Endometrial microvascular endothelial cells (primary cell): ENCODE measurements at regions not wholly inside any gene's neighbourhood (a gene's known extent, or its start where the extent isn't known, plus 50 kb on each side); places are given as distances from the start of the nearest gene placed in this dataset.
"Not testable (repeated sequence)": the region's sequence is repeated elsewhere in the genome, so short reads cannot be mapped to it uniquely, and the experiment has no call there.

Experiments used
- in situ Hi-C: cut with HindIII; loops from 2 replicates; pipeline ENCODE4 v1.10.0; 2017; ENCODE audit warnings: low sequenced_read_pairs, low pct_unique_long_range_greater_than_20kb; ENCODE audit errors: inconsistent ontology term

DNA sequence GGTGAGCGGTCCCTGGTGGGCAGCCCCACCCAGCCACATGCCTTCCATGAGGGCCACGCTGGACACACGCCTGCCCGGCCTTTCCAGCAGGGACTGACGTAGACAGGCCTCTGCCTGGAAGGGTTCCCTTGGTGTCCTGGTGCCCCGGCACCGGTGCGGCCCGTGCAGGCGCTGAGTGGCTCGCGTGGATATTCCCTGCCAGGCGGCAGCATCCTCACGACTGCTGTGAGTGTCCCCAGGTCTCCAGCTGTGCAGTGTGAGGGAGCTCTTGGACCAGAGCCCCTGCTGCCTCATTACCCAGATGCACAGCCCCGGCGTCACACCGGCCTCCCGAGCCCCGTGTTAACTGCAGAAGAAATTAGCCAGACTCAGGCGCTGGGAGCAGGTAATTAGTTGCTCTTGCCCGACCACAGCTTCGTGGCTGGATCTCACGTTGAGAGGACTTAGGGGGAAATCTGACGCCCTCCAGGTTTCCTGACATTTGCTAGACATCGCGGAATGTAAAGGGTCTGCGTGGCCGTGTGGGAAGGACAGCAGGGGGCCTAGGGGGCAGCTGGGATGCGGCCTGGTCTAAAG is 1196.3 kb downstream of the BRD1 start:
- in situ Hi-C loops, result no loop called here

DNA sequence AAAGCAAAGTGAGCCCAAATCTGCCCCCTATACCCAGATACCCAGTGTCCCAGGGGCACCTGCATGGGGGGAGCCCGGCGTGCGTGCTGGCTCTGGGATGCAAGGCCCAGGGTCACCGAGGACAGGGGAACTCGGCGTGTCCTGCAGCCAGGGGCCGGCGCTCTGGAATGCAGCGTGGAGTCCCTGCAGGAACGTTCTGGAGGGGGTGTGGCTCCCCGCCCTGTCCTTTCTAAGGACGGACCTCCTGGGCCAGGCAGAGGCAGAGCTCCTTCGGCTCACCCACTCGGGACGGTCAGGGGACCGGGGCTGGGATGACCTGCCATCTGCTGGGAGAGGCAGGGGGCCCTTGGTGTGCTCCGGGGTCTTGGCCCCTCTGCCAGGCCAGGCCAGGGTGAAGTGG is 1196.8 kb downstream of the BRD1 start:
- in situ Hi-C loops, result no loop called here

- in situ Hi-C loops, result no loop called here
These were observed 1197.3 kb downstream of the BRD1 start for GRCh38 chr22:48630433-48630754.

DNA sequence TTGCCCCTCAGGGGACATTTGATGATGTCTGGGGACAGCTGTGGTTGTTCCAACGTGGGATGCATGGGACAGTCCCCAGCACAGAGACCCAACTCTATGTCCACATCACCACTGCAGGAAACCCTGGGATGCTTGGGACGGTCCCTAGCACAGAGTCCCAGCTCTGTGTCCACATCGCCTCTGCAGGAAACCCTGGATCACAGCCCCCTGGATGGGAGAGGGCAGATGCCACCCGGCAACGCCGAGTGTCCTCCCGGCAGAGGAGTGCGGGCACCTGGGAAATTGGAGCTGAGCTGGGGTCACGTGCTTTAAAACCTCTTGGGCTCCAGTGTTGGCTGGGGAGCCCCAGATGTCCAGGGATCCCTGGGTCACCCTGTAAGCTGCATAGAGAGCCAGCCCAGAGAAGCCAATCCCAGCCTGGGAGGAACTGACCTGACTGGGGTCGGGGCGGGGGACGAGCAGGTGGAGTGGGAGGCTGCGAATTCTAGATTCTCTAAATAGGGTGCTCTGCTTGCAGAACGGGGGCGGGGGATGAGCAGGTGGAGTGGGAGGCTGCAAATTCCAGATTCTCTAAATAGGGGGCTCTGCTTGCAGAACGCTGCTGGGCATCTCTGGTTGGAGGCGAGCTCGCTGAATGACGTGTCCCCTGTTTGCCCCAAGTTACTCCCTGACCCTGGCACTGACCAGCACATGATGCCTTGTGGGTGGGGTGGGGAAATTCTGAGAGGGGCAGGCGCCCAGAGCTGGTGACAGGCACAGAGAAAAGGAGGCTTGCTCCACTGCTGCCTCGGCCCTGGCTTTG is 1197.8 kb downstream of the BRD1 start:
- in situ Hi-C loops, result no loop called here

DNA sequence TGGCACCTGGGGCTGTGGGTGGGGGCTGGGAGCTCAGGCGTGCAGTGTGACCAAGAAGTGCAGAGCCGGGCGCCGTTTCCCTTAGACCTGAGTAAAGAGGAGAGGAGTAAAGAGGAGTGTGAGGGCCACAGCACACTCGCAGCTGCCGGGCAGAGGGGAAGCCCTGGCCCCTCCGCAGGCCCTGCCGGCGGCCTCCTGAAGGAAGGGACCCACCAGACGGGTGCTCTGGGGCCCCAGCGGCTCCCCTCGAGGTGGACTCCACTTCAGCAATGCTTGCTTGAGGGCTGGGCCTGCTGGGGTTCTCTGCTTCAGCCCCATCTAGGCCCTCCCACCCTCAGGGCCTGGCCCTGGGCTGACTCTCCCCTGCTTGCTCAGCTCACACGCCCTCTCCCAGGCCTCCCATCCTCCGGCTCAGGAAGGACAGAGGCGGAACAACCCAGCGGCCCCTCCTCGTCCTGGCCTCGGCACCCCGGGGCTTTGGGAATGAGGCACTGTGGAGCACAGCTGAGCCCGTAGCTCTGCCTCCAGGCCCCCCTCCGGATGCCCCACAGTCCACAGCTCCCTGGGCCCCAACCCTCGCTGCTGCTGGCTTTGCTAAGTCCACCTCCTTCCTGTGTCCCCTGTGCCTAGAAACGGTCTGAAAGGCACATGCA is 1198.7 kb downstream of the BRD1 start:
- in situ Hi-C loops, result no loop called here

DNA sequence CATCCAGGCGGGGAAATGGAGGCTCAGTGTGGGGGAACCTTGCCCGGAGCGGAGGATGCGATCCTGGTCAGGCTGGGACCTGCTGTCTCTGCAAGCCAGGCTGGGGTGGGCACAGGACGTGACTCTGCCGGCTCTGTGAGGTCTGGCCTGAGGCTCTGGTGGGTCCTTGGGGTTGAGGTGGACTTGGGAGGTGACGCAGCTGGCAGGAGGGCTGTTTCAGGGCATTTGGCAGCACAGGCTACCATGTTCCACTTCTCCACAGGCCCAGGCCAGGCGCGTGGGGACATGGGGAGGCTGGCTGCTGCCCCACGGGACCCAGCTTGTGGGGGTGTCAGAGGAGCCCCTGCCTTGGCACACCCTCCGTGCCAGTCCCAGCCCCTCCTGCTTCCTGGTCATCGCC is 1199.7 kb downstream of the BRD1 start:
- in situ Hi-C loops, result no loop called here

GRCh38 chr22:48627203-48627602 is 1200.5 kb downstream of the BRD1 start:
- in situ Hi-C loops, result no loop called here

DNA sequence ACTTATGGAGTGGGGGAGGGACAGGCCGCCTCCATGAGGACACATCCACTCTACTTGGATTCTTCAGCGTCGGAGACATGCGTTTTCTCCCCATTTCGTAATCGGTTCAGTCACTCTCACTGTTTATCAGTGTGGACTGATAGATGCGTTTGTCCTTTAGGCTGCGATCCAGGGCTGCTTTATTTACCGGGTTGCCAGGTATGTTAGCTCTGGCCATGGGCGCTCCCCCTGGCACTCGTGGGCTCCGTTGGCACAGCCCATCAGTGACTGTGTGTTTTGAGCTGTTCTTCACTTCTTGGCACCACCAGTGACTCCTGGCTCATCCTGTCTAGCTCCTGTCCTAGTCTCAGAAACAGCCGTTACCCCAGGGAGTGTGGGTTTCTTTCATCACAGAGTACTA is 1203.3 kb downstream of the BRD1 start:
- in situ Hi-C loops, result no loop called here

DNA sequence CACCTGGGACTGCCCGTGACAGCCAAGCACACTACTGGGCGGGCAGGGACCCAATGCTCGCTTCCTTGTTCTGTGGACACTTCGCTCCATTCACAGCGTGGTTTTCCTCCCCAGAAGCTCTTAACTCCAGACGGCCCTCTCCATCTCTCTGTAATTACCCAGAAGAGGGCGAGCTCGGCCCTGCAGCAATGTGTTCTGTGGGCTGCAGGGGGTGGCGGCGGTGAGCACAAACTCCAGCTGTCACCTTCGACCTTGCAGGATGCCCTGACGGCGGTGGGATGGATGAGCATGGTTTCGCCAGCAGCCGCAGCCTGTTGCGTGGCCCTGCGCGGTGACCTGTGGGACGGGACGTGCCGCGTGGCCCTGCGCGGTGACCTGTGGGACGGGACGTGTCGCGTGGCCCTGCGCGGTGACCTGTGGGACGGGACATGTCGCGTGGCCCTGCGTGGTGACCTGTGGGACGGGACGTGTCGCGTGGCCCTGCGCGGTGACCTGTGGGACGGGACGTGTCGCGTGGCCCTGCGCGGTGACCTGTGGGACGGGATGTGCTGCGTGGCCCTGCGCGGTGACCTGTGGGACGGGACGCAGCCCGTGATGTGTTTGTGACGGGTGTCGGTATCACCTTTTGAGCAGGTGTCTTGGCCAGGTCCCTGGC is 1204.7 kb downstream of the BRD1 start:
- in situ Hi-C loops, result no loop called here

DNA sequence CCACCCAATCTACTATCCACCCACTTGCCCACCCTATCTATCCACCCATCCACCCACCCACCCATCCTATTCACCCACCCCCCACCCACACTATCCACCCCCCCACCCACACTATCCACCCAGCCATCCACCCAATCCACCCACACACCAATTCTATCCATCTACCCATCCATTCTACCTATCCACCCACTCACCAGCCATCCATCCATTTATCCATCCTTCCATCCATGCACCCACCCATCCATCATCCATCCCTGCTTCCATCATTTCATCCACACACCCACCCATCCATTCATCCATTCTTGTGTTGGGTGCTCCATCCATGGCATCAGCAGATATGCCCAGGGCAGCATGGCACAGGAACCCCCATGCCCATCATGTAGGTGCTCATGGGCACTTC is 1206.6 kb downstream of the BRD1 start:
- in situ Hi-C loops, result no loop called here

GRCh38 chr22:48620460-48620859 is 1207.2 kb downstream of the BRD1 start:
- in situ Hi-C loops, result not testable (repeated sequence)

DNA sequence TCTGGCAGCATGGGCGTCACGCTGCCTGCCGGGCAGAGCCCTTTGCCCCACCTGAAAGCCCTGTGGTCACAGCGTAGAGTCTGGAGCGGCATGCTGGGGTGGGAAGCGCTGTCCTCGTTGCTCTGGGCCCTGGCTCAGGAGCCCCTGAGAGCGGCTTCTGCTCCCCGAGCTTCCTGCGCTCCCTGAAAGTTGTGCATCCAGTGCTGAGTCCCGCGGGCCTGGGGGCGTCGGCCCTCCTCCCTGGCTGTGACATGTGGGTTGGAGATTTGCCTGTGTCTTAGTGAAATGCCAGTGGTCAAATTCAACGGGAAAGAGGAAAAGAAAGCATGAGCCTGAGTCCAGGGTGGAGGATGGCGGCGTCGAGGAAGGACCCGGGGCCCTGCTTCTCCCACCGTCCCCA is 1208.0 kb downstream of the BRD1 start:
- in situ Hi-C loops, result no loop called here

DNA sequence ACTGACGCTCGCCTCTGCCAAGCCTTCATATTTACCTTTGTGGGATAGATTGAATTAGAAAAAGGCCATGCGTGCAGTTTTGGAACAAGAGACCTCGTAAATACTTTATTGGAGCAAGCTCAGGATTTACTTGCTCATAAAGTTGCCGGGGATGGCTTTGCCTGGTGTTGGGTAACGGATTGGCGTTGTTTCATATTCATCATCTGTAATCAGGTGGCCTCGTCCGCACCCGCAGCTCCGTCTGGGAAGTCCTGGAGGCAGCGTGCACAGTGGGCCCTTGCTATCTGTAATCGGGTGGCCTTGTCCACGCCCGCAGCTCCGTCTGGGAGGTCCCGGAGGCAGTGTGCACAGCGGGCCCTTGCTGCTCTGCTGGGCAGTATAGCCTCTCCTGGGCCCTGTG is 1209.3 kb downstream of the BRD1 start:
- in situ Hi-C loops, result no loop called here

GRCh38 chr22:48616656-48617055 is 1211.0 kb downstream of the BRD1 start:
- in situ Hi-C loops, result no loop called here

GRCh38 chr22:48615171-48616008 is 1212.3 kb downstream of the BRD1 start:
- in situ Hi-C loops, result no loop called here

GRCh38 chr22:48613566-48614200 is 1214.0 kb downstream of the BRD1 start:
- in situ Hi-C loops, result no loop called here

DNA sequence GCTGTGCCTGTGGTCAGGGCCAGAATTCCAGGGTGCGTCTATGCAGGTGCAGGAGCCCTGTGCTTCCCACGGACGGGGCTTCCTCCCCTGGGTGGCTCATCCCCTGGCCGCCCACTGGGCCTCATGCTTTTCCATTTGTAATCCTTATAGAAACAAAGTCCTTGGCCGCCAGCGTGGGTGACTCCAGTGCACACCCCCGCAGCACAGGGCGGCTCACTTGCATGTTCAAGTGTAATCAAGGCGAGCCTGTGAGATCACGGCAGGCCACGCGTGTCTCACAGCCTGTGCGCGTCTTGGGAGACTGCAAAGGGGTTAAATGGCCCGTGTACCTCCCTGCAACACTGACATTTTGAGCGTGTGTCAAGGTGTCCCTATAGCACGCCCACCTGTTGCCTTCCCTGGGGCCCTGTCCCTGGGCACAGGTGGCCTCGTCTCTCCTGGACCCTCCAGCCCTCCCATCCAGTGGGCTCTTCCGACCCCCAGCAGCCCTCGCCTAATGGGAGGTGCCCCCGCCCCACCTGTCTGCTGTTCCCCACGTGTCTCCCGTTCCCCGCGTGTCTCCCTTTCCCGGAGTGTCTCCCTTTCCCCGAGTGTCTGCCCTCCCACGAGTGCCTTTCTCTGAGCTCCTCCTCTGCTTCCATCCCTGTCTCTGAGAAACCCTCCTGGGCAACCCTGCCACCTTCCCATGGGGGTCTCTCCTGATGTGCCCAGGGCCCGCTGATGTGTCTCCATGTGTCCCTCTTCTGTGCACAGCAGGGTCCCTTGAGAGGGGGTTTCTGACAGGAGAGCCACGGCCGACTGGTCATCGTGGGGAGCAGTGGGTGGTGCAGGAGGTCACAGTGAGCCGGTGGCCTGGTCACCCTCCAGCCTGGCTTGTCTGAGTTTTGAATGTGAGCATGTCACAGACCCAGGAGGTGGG is 1215.3 kb downstream of the BRD1 start:
- in situ Hi-C loops, result no loop called here
